ENCODE measurements at regions not wholly inside any gene's neighbourhood (a gene's known extent, or its start where the extent isn't known, plus 50 kb on each side); places are given as distances from the start of the nearest gene placed in this dataset.

DNA sequence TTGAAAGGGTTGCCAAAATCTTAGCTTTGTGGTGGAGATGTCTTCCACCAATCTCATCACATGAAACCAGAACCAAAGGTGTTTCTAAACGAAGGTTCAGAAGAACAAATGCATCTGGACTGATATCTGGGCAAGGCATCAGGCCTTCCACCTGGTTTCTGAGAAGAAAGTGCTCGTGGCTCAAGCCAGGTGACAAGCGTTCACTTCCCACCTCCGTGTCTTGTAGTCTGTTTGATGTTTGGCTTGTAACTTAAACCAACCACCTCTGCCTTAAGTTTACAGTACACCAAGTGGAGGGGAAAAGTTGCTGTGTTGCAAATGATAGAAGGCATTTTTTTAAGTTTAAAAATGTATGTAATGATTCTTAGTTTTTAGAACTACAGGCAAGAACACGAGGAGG is 66.9 kb upstream of the MAP3K7 start:
- Histone ChIP-seq H3K27ac (no peak overlapping the region), H3K4me1 (no peaks in the 10 kb centered on the region), H3K9me3 (no peaks in the 10 kb centered on the region), H3K4me3 (no peak overlapping the region), H3K36me3 (no peaks in the 10 kb centered on the region), H3K27me3 (no peaks in the 10 kb centered on the region)
- ATAC-seq (ENCODE audit: low FRiP score in 2 of 2) (no peak), DNase-seq (no peak)
- TF ChIP-seq POLR2A (IDR thresholded peaks at IDR 0.05), result no peak
- TF ChIP-seq EP300 (IDR thresholded peaks at IDR 0.05), result no peak
- TF ChIP-seq POLR2AphosphoS5 (IDR thresholded peaks at IDR 0.05), result no peak
- TF ChIP-seq, protein P1, sequence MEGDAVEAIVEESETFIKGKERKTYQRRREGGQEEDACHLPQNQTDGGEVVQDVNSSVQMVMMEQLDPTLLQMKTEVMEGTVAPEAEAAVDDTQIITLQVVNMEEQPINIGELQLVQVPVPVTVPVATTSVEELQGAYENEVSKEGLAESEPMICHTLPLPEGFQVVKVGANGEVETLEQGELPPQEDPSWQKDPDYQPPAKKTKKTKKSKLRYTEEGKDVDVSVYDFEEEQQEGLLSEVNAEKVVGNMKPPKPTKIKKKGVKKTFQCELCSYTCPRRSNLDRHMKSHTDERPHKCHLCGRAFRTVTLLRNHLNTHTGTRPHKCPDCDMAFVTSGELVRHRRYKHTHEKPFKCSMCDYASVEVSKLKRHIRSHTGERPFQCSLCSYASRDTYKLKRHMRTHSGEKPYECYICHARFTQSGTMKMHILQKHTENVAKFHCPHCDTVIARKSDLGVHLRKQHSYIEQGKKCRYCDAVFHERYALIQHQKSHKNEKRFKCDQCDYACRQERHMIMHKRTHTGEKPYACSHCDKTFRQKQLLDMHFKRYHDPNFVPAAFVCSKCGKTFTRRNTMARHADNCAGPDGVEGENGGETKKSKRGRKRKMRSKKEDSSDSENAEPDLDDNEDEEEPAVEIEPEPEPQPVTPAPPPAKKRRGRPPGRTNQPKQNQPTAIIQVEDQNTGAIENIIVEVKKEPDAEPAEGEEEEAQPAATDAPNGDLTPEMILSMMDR (IDR thresholded peaks at IDR 0.05), result no peak
- 61 to 71% methylated on average over 5 of the region's 5 CpGs for WGBS, 2 donors

DNA sequence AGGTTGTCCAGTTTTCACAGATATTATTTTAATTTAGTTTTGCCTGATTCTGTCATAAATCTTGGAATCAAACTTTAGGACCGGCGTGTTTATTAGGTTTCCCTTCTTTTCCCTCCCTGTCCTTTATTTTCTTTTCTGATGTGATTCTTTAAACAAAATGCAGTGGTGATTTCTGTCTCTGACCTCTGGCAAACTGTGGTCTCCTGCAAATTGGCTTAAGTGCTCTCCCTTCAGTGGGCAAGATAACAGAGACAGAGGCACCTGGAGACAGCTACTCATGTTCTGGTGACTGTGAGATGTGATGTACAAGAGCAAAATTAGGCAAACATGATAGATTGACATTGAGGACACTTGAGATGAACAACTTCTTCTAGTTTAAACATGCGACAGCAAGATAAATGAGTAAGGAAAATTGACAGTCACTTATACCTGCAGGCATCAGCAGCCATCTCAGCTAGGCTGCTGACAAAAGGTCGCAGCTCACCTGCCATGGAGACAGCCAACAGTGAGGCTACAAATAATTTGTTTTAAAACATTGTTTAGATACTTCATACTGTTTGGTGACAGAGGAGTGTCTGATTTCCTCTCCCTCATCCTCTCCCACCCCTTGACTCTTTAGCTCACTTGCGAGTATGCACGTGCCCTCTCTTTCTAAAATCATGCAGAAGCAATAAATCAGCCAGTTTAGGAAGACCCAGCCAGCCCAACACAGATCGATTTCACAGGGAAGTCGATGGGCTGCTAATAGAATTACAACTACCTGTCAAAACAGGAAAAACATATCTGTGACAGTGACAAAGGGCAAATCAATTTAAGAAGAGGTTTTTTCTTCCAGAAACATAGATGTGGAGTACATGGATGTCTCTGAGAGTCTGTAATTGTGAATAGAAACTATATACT is 63.4 kb upstream of the MAP3K7 start:
- TF ChIP-seq POLR2A (IDR thresholded peaks at IDR 0.05), result no peak
- no peak for TF ChIP-seq POLR2AphosphoS5 (IDR thresholded peaks at IDR 0.05)
- TF ChIP-seq, protein P1 (IDR thresholded peaks at IDR 0.05), result no peak
- TF ChIP-seq EP300 (IDR thresholded peaks at IDR 0.05), result no peak
- no peaks in the 10 kb centered on the region for H3K9me3 ChIP-seq
- no peak overlapping the region for H3K4me3 ChIP-seq
- H3K27me3 ChIP-seq, result no peaks in the 10 kb centered on the region
- WGBS, 2 donors, result 61 to 69% methylated on average over 7 to 8 of the region's 8 CpGs
- H3K27ac ChIP-seq, result no peak overlapping the region
- no peaks in the 10 kb centered on the region for H3K4me1 ChIP-seq
- no peaks in the 10 kb centered on the region for H3K36me3 ChIP-seq
- ATAC-seq (ENCODE audit: low FRiP score in 2 of 2), result no peak
- no peak for DNase-seq

DNA sequence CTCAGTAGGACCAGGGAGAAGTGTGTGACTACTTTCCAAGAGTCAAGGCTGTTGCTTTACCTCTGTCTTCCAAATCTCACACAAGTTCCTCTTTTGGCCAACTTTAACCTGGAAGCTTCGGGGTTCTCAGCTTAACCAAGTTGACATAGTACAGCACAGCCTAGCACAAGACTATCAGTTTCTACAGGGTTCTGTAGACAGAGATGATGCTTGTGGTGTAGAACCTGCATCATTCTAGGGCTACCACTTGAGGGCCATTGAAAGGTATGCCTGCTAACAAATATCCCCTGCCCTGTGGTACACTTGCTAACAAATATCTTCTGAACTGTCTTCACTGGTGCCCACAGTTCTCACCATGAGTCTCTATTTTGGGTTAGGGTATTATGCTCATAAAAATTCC is 62.0 kb upstream of the MAP3K7 start:
- WGBS, 2 donors, result 71 to 86% methylated on average over 1 of the region's 1 CpG
- TF ChIP-seq POLR2AphosphoS5 (IDR thresholded peaks at IDR 0.05), result no peak
- TF ChIP-seq EP300 (IDR thresholded peaks at IDR 0.05), result no peak
- TF ChIP-seq, protein P1 (IDR thresholded peaks at IDR 0.05), result no peak
- TF ChIP-seq POLR2A (IDR thresholded peaks at IDR 0.05), result no peak
- DNase-seq (no peak), ATAC-seq (ENCODE audit: low FRiP score in 2 of 2) (no peak)
- Histone ChIP-seq H3K36me3 (no peaks in the 10 kb centered on the region), H3K4me3 (no peak overlapping the region), H3K27ac (no peak overlapping the region), H3K4me1 (no peaks in the 10 kb centered on the region), H3K9me3 (no peaks in the 10 kb centered on the region), H3K27me3 (no peaks in the 10 kb centered on the region)

DNA sequence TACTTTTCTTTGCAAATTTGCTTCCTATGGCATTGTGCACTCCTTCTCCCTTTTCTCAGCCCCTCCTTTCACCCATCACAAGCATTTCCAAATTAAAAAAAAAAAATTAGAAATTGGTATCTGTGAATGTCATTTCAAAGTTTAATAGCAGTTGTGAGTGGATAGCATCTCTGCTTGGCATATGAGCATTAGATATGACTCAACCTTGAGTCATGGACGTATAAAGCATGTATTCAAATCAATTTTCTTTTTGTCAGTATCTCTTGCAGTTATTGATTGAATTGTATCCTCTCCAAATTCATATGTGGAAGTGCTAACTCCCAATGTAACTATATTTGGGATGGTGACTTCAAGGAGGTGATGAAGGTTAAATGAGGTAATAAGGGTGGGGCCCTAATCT is 60.1 kb upstream of the MAP3K7 start:
- DNase-seq, result no peak
- WGBS, 2 donors, result 70 to 73% methylated on average over 1 of the region's 1 CpG
- H3K27me3 ChIP-seq, result no peaks in the 10 kb centered on the region
- H3K9me3 ChIP-seq, result no peaks in the 10 kb centered on the region
- H3K4me3 ChIP-seq, result no peak overlapping the region
- no peaks in the 10 kb centered on the region for H3K36me3 ChIP-seq
- no peak overlapping the region for H3K27ac ChIP-seq
- H3K4me1 ChIP-seq, result no peaks in the 10 kb centered on the region
- ATAC-seq (ENCODE audit: low FRiP score in 2 of 2), result no peak
- TF ChIP-seq, protein P1 (IDR thresholded peaks at IDR 0.05), result no peak
- TF ChIP-seq POLR2AphosphoS5 (IDR thresholded peaks at IDR 0.05) (no peak), EP300 (IDR thresholded peaks at IDR 0.05) (no peak), POLR2A (IDR thresholded peaks at IDR 0.05) (no peak)

DNA sequence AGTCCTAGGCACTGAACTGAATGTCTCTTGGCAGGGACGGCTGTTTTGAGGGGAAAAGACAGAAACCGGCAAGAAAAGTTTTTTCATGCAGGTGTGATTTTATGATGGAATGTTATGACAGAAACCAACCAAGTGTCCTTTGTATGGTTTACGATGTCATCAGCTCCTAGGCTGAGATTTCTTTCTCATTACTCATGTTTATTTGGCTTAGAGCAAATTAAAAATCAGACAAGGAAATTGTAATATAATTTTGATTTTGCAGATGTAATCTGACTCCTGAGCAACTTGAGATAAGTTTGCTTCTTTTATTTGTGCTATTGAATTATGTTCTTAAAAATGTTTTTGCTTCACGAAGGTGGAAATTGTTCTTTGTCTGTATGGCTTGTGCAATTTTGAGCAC is 58.8 kb upstream of the MAP3K7 start:
- Histone ChIP-seq H3K27me3 (no peaks in the 10 kb centered on the region), H3K9me3 (no peaks in the 10 kb centered on the region), H3K4me3 (no peak overlapping the region), H3K27ac (no peak overlapping the region), H3K4me1 (no peaks in the 10 kb centered on the region), H3K36me3 (no peaks in the 10 kb centered on the region)
- TF ChIP-seq, protein P1 (IDR thresholded peaks at IDR 0.05), result no peak
- TF ChIP-seq POLR2A (IDR thresholded peaks at IDR 0.05) (no peak), EP300 (IDR thresholded peaks at IDR 0.05) (no peak), POLR2AphosphoS5 (IDR thresholded peaks at IDR 0.05) (no peak)
- WGBS, 2 donors, result 60 to 71% methylated on average over 4 of the region's 4 CpGs
- DNase-seq (no peak), ATAC-seq (ENCODE audit: low FRiP score in 2 of 2) (no peak)

All from upper lobe of left lung (tissue), 6 donors.